ENCODE measurements at regions not wholly inside any gene's neighbourhood (a gene's known extent, or its start where the extent isn't known, plus 50 kb on each side); places are given as distances from the start of the nearest gene placed in this dataset.
A peak's percentile ranks its signal among the peaks of the same experiment; 100 is the strongest.
"Not testable (repeated sequence)": the region's sequence is repeated elsewhere in the genome, so short reads cannot be mapped to it uniquely, and the experiment has no call there.

DNA sequence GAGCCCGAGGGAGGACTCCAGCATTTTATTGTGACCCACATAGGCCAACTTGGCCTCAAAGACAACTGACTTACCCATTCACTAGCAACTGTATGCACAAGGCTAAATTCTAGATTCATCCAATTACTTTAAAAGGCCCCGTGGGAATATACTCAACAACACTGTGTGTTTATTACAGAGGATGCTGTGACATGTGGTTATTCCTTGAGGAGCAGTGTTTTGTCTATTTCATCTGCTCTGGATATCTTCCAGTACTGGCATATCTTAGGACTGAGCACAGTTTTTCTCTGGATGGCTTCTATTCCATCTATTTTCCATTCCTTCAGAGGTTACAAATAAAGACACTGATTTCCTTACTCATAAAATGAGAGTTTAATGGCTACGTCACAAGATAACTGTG, 87.2 kb upstream of the KRAS start:
- DNase-seq (ENCODE audit: low read depth) = no peak

- DNase-seq (ENCODE audit: low read depth) = no peak
Observed at GRCh38 chr12:25332143-25332542, 81.4 kb upstream of the KRAS start.

DNA sequence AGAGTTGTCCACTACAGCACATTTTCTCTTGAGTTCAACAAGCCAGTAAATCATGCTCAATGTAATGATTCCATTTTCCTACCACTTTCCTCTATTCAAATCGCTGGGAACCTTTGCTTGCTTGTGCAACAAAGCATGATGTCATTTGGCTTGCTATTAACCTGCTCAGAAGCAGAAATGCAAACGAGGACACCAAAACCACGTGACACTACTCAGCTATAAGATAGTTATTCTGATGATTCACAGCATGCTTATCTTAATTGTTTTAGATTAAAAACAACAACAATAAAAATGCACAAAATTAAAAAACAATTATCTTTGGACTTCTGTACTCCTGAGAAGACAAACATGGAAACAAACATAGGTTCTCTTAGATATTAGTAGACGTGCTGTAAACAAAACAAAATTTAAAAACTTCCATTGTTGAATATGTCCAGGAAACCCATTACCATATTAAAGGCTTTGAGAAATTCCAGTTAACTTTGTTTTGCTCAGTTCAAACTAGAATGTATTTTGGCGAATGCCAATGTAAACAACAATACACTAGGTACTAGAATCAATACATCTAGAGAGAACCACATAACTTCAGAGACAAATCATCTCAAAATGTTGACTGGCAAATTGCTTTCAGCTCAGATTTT, 77.5 kb upstream of the KRAS start:
- peak; percentile 53 for DNase-seq (ENCODE audit: low read depth)

- DNase-seq (ENCODE audit: low read depth) = no peak
Observed at GRCh38 chr12:25327321-25327720, 76.6 kb upstream of the KRAS start.

GRCh38 chr12:25326326-25326725, 75.6 kb upstream of the KRAS start:
- no peak for DNase-seq (ENCODE audit: low read depth)

- DNase-seq (ENCODE audit: low read depth) = no peak
Observed at GRCh38 chr12:25324861-25325260, 74.1 kb upstream of the KRAS start.

GRCh38 chr12:25323581-25323982, 72.9 kb upstream of the KRAS start:
- no peak for DNase-seq (ENCODE audit: low read depth)

DNA sequence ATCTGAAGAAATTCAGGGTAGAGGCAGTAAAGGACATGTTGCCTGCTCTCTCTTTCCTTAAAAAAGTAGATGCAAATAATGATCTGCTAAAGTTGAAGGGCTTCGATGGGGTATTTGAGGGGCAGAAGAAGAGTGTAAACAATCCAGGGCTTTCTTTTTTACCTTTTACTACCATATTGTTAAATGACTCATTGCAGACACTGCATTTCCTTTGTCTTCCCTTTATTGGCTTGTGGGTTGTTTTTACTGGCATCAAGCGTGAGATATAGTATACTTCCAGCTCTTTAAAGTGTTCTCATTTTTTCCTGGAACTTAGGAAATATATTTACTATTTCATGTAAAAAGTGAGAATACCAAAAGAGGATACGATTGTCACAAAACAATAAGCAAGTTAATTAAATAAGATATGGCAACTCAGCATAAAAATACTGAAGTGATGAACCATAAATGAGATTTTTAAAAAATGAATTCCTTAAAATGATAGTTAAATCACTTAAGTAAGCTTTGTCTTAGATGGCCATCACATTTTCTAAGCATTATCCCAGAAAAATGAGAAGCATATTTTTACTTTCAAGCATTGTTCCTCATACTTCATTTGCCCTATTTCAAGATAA, 72.3 kb upstream of the KRAS start:
- peak; percentile 59 for DNase-seq (ENCODE audit: low read depth)

DNA sequence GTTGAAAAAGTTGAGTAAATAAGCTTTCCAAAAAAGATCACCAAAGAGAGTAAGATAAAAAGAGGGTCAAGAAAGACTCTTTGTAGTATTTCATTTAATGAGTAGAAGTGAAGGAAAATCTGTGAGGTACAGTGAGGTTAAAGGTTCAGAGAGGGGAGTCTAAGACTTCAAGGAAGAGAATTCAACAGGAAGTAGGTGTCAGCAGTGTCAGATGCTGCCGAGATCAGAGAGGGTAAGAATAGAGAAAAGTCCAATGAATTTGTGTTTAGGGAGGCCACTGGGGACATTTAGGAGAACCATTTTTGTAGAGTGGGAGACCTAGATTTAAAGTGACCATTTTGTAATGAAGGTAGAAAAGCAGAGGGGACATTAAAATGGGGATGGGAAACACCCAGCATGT, 71.6 kb upstream of the KRAS start:
- no peak for DNase-seq (ENCODE audit: low read depth)

GRCh38 chr12:25321772-25322171, 71.0 kb upstream of the KRAS start:
- no peak for DNase-seq (ENCODE audit: low read depth)

GRCh38 chr12:25320123-25321006, 69.6 kb upstream of the KRAS start:
- DNase-seq (ENCODE audit: low read depth) = peak; percentile 53

DNA sequence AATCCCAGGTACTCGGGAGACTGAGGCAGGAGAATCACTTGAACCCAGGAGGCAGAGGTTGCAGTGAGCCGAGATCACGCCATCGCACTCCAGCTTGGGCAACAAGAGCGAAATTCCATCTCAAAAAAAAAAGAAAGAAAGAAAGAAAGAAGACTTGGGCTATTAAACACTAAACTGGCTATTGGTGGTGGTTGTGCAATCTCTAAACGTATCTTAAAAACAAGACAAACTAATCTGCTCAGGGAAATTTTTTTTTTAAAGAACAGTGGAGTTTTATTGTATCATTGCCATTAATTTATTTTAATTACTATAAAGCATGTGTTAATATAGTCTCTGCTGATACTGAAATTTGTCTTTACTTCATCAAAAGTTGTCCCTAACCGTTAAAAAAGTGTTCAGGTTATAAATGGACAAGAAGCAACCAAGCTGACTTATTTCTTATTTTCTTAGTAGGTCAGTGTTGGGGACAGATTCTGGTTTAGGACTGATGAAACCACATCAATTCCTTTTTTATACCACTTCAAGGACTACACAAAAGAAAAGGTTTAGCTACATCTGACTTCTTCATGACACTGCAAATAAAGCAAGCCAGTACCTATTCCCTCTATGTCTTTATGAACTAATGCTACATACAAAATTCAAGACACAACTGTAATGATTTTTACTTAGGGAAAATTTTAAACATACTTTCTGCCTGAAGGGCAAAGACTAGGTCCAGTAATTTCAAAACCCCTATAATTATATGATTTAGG, 68.7 kb upstream of the KRAS start:
- DNase-seq (ENCODE audit: low read depth) = no peak

- no peak for DNase-seq (ENCODE audit: low read depth)
Observed at GRCh38 chr12:25317553-25317952, 66.8 kb upstream of the KRAS start.

DNA sequence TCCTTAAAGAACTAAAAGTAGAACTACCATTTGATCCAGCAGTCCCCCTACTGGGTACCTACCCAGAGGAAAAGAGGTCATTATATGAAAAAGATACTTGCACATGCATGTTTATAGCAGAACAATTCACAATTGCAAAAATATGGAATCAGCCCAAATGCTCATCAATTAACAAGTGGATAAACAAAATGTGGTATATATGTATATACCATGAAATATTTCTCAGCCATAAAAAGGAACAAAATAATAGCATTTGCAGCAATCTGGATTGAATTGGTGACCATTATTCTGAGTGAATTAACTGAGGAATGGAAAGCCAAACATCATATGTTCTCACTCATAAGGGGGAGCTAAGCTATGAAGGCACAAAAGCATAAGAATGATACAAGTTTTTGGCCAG, 64.7 kb upstream of the KRAS start:
- DNase-seq (ENCODE audit: low read depth) = no peak

DNA sequence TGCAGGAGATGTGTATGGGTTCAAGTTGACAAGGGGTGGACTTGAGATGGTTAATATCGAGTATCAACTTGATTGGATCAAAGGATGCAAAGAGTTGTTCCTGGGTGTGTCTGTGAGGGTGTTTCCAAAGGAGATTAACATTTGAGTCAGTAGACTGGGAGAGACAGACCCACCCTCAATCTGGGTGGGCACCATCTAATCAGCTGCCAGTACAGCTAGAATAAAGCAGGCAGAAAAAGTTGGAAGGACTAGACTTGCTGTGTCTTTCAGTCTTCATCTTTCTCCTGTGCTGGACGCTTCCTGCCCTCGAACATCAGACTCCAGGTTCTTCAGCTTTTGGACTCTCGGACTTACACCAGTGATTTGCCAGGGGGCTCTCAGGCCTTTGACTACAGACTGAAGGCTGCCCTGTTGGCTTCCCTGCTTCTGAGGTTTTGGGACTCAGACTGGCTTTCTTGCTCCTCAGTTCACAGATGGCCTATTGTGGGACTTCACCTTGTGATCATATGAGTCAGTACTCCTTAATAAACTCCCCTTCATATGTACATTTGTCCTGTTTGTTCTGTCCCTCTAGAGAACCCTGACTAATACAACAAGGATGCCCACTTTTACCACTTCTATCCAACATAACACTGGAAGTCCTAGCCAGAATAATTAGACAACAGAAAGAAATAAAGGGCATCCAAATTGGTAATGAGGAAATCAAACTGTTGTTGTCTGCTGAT, 62.7 kb upstream of the KRAS start:
- DNase-seq (ENCODE audit: low read depth) = not testable (repeated sequence)

GRCh38 chr12:25311506-25311905, 60.8 kb upstream of the KRAS start:
- DNase-seq (ENCODE audit: low read depth) = peak; percentile 18

GRCh38 chr12:25310071-25310470, 59.3 kb upstream of the KRAS start:
- not testable (repeated sequence) for DNase-seq (ENCODE audit: low read depth)

DNA sequence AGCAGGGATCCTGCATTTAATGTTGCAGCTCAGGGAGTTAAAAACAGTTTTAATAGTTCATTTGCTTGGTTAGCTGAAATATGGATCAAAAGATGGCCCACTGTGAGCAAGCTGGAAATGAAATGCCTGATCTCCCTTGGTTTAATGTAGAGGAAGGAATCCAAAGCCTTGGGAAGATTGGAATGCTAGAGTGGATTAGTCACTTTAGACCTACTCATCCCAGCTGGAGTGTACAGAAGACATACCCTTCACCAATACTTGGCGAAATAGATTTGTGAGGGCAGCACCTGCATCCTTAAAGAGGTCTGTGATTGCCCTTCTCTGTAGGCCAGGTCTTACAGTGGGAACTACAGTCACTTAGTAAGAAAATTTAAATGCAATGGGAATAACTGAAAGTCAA, 58.0 kb upstream of the KRAS start:
- peak; percentile 26 for DNase-seq (ENCODE audit: low read depth)

GRCh38 chr12:25307818-25308217, 57.1 kb upstream of the KRAS start:
- no peak for DNase-seq (ENCODE audit: low read depth)

GRCh38 chr12:25301798-25302197, 51.1 kb upstream of the KRAS start:
- DNase-seq (ENCODE audit: low read depth) = no peak
